HCT116 (cell line): ENCODE measurements at regions not wholly inside any gene's neighbourhood (a gene's known extent, or its start where the extent isn't known, plus 50 kb on each side); places are given as distances from the start of the nearest gene placed in this dataset.

ENCODE experiments used
- ATAC-seq: fragments of 200-7000 bp; cut with Tn5 transposase; 2 replicates; pipeline ENCODE4 v1.9.1; 2020; ENCODE audit warnings: mild to moderate bottlenecking, moderate library complexity
- BruUV-seq: library from RNA; stranded (reverse); fragments of 400-500 nt; replicated peaks from 2 replicates; lab custom pipeline; 2021; lab: Mats Ljungman, UMichigan
- CTCF ChIA-PET: fragments of 300-600 bp; sonication (Branson Sonifier 250); formaldehyde crosslinking; loops from one replicate; lab custom pipeline; 2021; ENCODE audit warnings: antibody characterized with exemption; lab: Charles Lee
- POLR2A ChIA-PET: fragments of 300-600, 350-600 bp; sonication (Branson Sonifier 250); formaldehyde crosslinking; loops from one replicate; lab custom pipeline; 2021; ENCODE audit warnings: antibody characterized with exemption; lab: Charles Lee
- RAD21 ChIA-PET, 2 experiments: fragments of 300-600 bp; sonication (Branson Sonifier 250); formaldehyde crosslinking; loops; one replicate each; lab custom pipeline; 2023; ENCODE audit warnings: low total read pairs in 2 of 2; ENCODE audit not compliant: uncharacterized antibody in 2 of 2, unreplicated experiment in 2 of 2, low non-redundant PET in 1 of 2; lab: Charles Lee
- DNase-seq: peaks from one replicate; pipeline ENCODE4 v3.0.0-alpha.2; 2010; ENCODE audit warnings: low read depth, low spot score
- H2AFZ ChIP-seq: fragments of 200-600 bp; shearing (Covaris generic), sonication (generic); 2 replicates; pipeline ENCODE4 v1.6.1; 2017; ENCODE audit warnings: low read depth, mixed run types, mixed read lengths, antibody characterized with exemption, low read length; ENCODE audit not compliant: poor library complexity, severe bottlenecking
- H3K27ac ChIP-seq: 2 replicates; pipeline ENCODE4 v1.5.1; 2012; ENCODE audit warnings: low read depth, low read length
- H3K27me3 ChIP-seq: fragments of 200-600 bp; sonication (generic); 2 replicates; pipeline ENCODE4 v1.6.1; 2016; ENCODE audit warnings: mixed run types, low read length, mixed read lengths; ENCODE audit not compliant: insufficient read depth
- H3K36me3 ChIP-seq, 2 experiments: fragments of 200-500 bp in 1 of 2; fragments of 200-600 bp in 1 of 2; sonication (Bioruptor generic) in 1 of 2; sonication (generic) in 1 of 2; 2 replicates each; pipeline versions ENCODE4 v1.5.1 to v1.6.1; 2014 to 2016; ENCODE audit warnings: low read length in 2 of 2, inconsistent platforms in 1 of 2, mixed read lengths in 1 of 2, mixed run types in 1 of 2; ENCODE audit not compliant: insufficient read depth in 2 of 2, control insufficient read depth in 1 of 2
- H3K4me1 ChIP-seq, 2 experiments: fragments of 200-600 bp in 1 of 2; sonication (generic) in 1 of 2; 2 replicates each; pipeline versions ENCODE4 v1.5.1 to v1.6.1; 2012 to 2017; ENCODE audit warnings: low read length in 2 of 2, inconsistent platforms in 1 of 2, mild to moderate bottlenecking in 1 of 2, mixed read lengths in 1 of 2, mixed run types in 1 of 2, moderate library complexity in 1 of 2; ENCODE audit not compliant: insufficient read depth in 2 of 2, control insufficient read depth in 1 of 2
- H3K4me2 ChIP-seq: fragments of 200-600 bp; sonication (generic); 2 replicates; pipeline ENCODE4 v1.6.1; 2017; ENCODE audit warnings: mixed run types, low read length, mixed read lengths
- H3K4me3 ChIP-seq, 2 experiments: fragments of 200-600 bp in 1 of 2; sonication (generic) in 1 of 2; replicated peaks in 1 of 2; 2 replicates each; pipeline ENCODE4 v1.5.1; 2011 to 2016; ENCODE audit warnings: low read length in 2 of 2, control low read depth in 1 of 2, low read depth in 1 of 2, mild to moderate bottlenecking in 1 of 2, mixed read lengths in 1 of 2, mixed run types in 1 of 2
- H3K79me2 ChIP-seq: fragments of 200-600 bp; sonication (generic); 2 replicates; pipeline ENCODE4 v1.6.1; 2017; ENCODE audit warnings: mild to moderate bottlenecking, mixed run types, low read length, moderate library complexity, mixed read lengths; ENCODE audit not compliant: insufficient read depth
- H3K9ac ChIP-seq: fragments of 200-600 bp; sonication (generic); 2 replicates; pipeline ENCODE4 v1.6.1; 2016; ENCODE audit warnings: low read length, mixed read lengths
- H3K9me2 ChIP-seq: fragments of 200-600 bp; sonication (generic), shearing (Covaris generic); 2 replicates; pipeline ENCODE4 v1.6.1; 2017; ENCODE audit warnings: mixed run types, mild to moderate bottlenecking, moderate library complexity; ENCODE audit not compliant: insufficient read depth
- H3K9me3 ChIP-seq, 2 experiments: fragments of 200-500 bp in 1 of 2; fragments of 200-600 bp in 1 of 2; sonication (Bioruptor generic) in 1 of 2; sonication (generic) in 1 of 2; 2 replicates each; pipeline ENCODE4 v1.6.1; 2014 to 2017; ENCODE audit warnings: low read length in 2 of 2, mixed read lengths in 2 of 2, inconsistent platforms in 1 of 2, low read depth in 1 of 2, mild to moderate bottlenecking in 1 of 2, mixed run types in 1 of 2, moderate library complexity in 1 of 2; ENCODE audit not compliant: control insufficient read depth in 1 of 2, insufficient read depth in 1 of 2
- H4K20me1 ChIP-seq: fragments of 200-600 bp; sonication (generic), shearing (Covaris generic); 2 replicates; pipeline ENCODE4 v1.6.1; 2017; ENCODE audit warnings: mixed run types, mild to moderate bottlenecking, moderate library complexity; ENCODE audit not compliant: insufficient read depth
- ATF3 ChIP-seq: IDR thresholded peaks from 2 replicates; pipeline ENCODE4 v1.6.1; 2012
- EGR1 ChIP-seq: IDR thresholded peaks from 2 replicates; pipeline ENCODE4 v1.6.1; 2012; ENCODE audit warnings: low read depth
- ELF1 ChIP-seq: IDR thresholded peaks from 2 replicates; pipeline ENCODE4 v1.6.1; 2012; ENCODE audit warnings: low read depth, borderline replicate concordance
- EZH2 ChIP-seq: fragments of 200-600 bp; sonication (generic); IDR thresholded peaks from 2 replicates; pipeline ENCODE4 v1.6.1; 2017; ENCODE audit warnings: antibody characterized with exemption, mixed run types
- FOSL1 ChIP-seq: IDR thresholded peaks from 2 replicates; pipeline ENCODE4 v1.6.1; 2012; ENCODE audit warnings: low read depth
- JUND ChIP-seq: IDR thresholded peaks from 2 replicates; pipeline ENCODE4 v1.6.1; 2012
- POLR2AphosphoS5 ChIP-seq: IDR thresholded peaks from 2 replicates; pipeline ENCODE4 v1.6.1; 2011; ENCODE audit warnings: mild to moderate bottlenecking, low read depth, low read length, moderate library complexity
- SIN3A ChIP-seq: IDR thresholded peaks from 2 replicates; pipeline ENCODE4 v1.6.1; 2012; ENCODE audit warnings: low read depth
- SP1 ChIP-seq: IDR thresholded peaks from 2 replicates; pipeline ENCODE4 v1.6.1; 2012; ENCODE audit warnings: low read depth
- SRF ChIP-seq: IDR thresholded peaks from 2 replicates; pipeline ENCODE4 v1.6.1; 2012; ENCODE audit warnings: low read depth
- TCF7L2 ChIP-seq: IDR thresholded peaks from 2 replicates; pipeline ENCODE4 v1.7.0; 2011; ENCODE audit warnings: borderline replicate concordance, inconsistent platforms; ENCODE audit not compliant: insufficient read depth, insufficient read length; ENCODE audit errors: extremely low read depth
- YY1 ChIP-seq: IDR thresholded peaks from 2 replicates; pipeline ENCODE4 v1.6.1; 2011; ENCODE audit warnings: low read length, low read depth, moderate library complexity, mild to moderate bottlenecking; ENCODE audit not compliant: insufficient replicate concordance; ENCODE audit errors: extremely low read depth
- ZBTB33 ChIP-seq: IDR thresholded peaks from 2 replicates; pipeline ENCODE4 v1.6.1; 2011; ENCODE audit warnings: mild to moderate bottlenecking, low read length, moderate library complexity; ENCODE audit not compliant: insufficient replicate concordance; ENCODE audit errors: extremely low read depth
- intact Hi-C: fragments of 100-400 bp; cut with micrococcal nuclease; formaldehyde crosslinking; loops from 2 replicates; pipeline ENCODE4 v1.10.0; 2022

GRCh38 chr5:77910602-77911188 lies 134.6 kb upstream of the TBCA start:
- H3K4me1 ChIP-seq = no peaks in the 10 kb centered on the region
- no peak overlapping the region for H2AFZ ChIP-seq
- no peak for DNase-seq
- no peak overlapping the region for H3K4me3 ChIP-seq
- CTCF ChIA-PET = no interaction called here
- ATAC-seq = no peak
- H3K79me2 ChIP-seq = no peaks in the 10 kb centered on the region
- no peaks in the 10 kb centered on the region for H3K9me2 ChIP-seq
- no peak overlapping the region for H3K27ac ChIP-seq
- BruUV-seq = no TSS peak
- H3K9me3 ChIP-seq = no peaks in the 10 kb centered on the region
- POLR2A ChIA-PET = no interaction called here
- H3K4me2 ChIP-seq = no peak overlapping the region
- H3K9ac ChIP-seq = no peak overlapping the region
- no peak for TF ChIP-seq ZBTB33
- TF ChIP-seq EGR1 = no peak
- no peak for TF ChIP-seq ATF3
- TF ChIP-seq JUND = no peak
- no peak for TF ChIP-seq EZH2
- no peak for TF ChIP-seq POLR2AphosphoS5
- TF ChIP-seq FOSL1 = no peak
- no peak for TF ChIP-seq ELF1
- TF ChIP-seq SP1 = no peak
- TF ChIP-seq SRF = no peak
- TF ChIP-seq SIN3A = no peak
- TF ChIP-seq YY1 = no peak
- no peak for TF ChIP-seq TCF7L2
- intact Hi-C loops = no loop called here
- H3K27me3 ChIP-seq = peaks cover 4% of the 10 kb centered on the region; the same call in 1 of the 2 replicates
- RAD21 ChIA-PET = no interaction called here
- H4K20me1 ChIP-seq = no peaks in the 10 kb centered on the region
- no peaks in the 10 kb centered on the region for H3K36me3 ChIP-seq
